ENCODE measurements at regions not wholly inside any gene's neighbourhood (a gene's known extent, or its start where the extent isn't known, plus 50 kb on each side); places are given as distances from the start of the nearest gene placed in this dataset.
"Not testable (repeated sequence)": the region's sequence is repeated elsewhere in the genome, so short reads cannot be mapped to it uniquely, and the experiment has no call there.

DNA sequence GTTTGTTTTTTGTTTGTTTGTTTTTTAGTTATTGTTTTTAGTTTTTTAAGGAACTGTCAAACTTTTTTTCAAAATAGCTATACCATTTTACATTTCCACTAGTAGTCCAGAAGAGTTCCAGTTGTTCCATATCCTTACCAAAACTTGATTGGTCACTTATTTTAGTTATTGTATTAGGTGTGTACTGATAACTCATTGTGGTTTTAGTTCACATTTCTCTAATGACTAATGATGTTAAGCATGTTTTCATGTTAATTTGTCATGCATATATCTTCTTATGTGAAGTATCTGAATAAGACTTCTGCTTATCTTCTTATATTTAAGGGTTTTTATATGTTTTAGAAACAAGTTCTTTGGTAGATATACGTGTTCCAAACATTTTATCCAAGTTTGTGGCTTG, 89.5 kb downstream of the CD200R1L start:
- 33% methylated on average over 1 of the region's 1 CpG for WGBS (ENCODE audit: insufficient coverage, low coverage, low lambda C conversion rate, missing lambda C conversion rate)
- no peaks in the 10 kb centered on the region for H3K27me3 ChIP-seq
- H3K4me1 ChIP-seq: no peaks in the 10 kb centered on the region
- no peak for TF ChIP-seq POLR2A (IDR thresholded peaks at IDR 0.05)
- no peak for TF ChIP-seq CTCF (IDR thresholded peaks at IDR 0.05)
- intact Hi-C loops (cut with DNase I): no loop called here
- no peaks in the 10 kb centered on the region for H3K9me3 ChIP-seq
- no peak overlapping the region for H3K4me3 ChIP-seq
- no peak overlapping the region for H3K27ac ChIP-seq
- DNase-seq (no peak), ATAC-seq (no peak)
- no peaks in the 10 kb centered on the region for H3K36me3 ChIP-seq

DNA sequence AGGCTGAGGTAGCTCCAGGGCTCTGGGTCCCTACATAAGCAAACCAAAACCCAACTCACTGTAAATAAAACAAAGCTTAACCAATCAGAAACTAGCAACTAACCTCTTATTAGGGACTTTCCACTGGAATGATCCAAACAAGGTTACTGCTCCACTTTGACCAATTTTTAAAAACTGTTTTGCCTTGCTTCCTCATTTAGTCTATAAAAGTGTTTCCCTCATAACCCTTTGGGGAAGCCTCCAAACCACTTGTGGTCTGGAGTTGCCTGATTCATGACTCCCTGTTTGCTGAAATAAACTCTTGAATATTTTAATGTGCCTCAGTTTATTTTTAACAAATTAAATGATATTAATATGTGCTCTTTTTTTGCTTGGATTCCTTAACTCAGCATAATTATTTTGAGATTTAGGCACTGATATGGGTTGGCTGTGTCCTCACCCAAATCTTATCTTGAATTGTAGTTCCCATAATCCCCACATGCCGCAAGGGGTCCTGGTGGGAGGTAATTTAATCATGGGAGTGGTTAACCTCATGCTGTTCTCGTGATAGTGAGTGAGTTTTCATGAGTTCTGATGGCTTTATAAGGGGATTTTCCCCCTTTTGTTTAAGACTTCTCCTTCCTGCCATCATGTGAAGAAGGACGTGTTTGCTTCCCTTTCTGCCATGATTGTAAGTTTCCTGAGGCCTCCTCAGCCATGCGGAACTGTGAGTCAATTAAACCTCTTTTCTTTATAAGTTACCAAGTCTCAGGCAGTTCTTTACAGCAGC, 90.6 kb downstream of the CD200R1L start:
- 44% methylated on average over 4 of the region's 4 CpGs for WGBS (ENCODE audit: insufficient coverage, low coverage, low lambda C conversion rate, missing lambda C conversion rate)

GRCh38 chr3:112755046-112755445, 91.6 kb downstream of the CD200R1L start:
- H3K27ac ChIP-seq; H3K4me3 ChIP-seq; H3K4me1 ChIP-seq; ATAC-seq; H3K27me3 ChIP-seq; H3K9me3 ChIP-seq; intact Hi-C loops (cut with DNase I); H3K36me3 ChIP-seq; DNase-seq: not testable (repeated sequence)
- WGBS (ENCODE audit: insufficient coverage, low coverage, low lambda C conversion rate, missing lambda C conversion rate): 74% methylated on average over 13 of the region's 13 CpGs

More for the DNA sequence above, 90.6 kb downstream of the CD200R1L start:
- Histone ChIP-seq H3K27ac (no peak overlapping the region), H3K4me1 (no peaks in the 10 kb centered on the region), H3K36me3 (no peaks in the 10 kb centered on the region), H3K4me3 (no peak overlapping the region), H3K27me3 (no peaks in the 10 kb centered on the region), H3K9me3 (no peaks in the 10 kb centered on the region)
- ATAC-seq (no peak), DNase-seq (no peak)
- TF ChIP-seq CTCF (IDR thresholded peaks at IDR 0.05): no peak
- no peak for TF ChIP-seq POLR2A (IDR thresholded peaks at IDR 0.05)
- intact Hi-C loops (cut with DNase I): no loop called here

DNA sequence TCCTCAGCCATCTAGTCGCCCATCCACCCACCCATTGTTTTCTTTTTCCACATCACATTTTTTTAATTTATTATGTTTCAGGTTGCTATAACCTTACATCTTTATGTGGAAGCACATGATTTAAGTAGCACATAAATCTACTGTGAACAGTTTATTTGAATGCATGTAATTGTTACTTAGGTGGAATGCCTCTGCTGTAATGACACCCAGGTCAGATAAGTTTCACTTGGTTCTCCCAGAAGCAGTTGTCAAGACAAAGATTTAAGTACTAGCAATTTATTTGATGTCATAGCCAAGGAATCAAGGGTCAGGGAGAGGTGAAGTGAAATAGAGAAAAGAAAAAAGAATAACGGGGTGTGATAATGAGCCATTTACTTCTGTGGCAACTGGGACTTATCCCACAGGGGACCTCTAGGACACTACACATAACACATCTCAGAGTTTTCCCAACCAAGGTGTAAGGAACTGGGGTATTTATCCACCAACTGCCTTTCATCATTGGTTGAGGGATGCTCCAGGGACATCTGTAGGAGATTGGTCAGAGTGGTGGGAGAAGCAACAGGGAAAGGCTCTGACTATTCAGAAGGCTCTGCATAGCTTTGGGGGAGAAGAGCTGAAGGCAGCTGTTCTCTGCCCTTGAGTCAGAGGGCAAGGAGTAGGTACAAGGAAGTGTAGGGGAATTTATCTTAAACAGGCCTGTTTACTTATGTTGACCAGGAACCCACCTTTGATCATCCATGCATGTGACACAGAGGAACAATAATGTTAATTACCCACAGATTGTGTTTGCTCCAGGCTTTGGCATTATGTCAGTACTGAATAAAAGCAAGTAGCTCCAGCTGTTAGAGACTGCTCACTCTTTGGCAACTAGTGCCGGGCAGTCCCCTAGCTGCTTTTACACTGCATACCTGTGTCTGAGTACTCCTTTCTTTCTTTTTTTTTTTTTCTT, 94.8 kb downstream of the CD200R1L start:
- intact Hi-C loops (cut with DNase I): no loop called here
- H3K27me3 ChIP-seq: no peaks in the 10 kb centered on the region
- H3K9me3 ChIP-seq: no peaks in the 10 kb centered on the region
- H3K4me1 ChIP-seq: no peaks in the 10 kb centered on the region
- TF ChIP-seq CTCF (IDR thresholded peaks at IDR 0.05) (no peak), POLR2A (IDR thresholded peaks at IDR 0.05) (no peak)
- no peak overlapping the region for H3K4me3 ChIP-seq
- whole genome bisulfite sequencing (ENCODE audit: insufficient coverage, low coverage, low lambda C conversion rate, missing lambda C conversion rate): 46% methylated on average over 3 of the region's 3 CpGs
- DNase-seq (no peak), ATAC-seq (no peak)
- no peaks in the 10 kb centered on the region for H3K36me3 ChIP-seq
- no peak overlapping the region for H3K27ac ChIP-seq

GRCh38 chr3:112751061-112751460, 95.6 kb downstream of the CD200R1L start:
- no peak overlapping the region for H3K27ac ChIP-seq
- WGBS (ENCODE audit: insufficient coverage, low coverage, low lambda C conversion rate, missing lambda C conversion rate): 28% methylated on average over 1 of the region's 1 CpG
- DNase-seq (no peak), ATAC-seq (no peak)
- intact Hi-C loops (cut with DNase I): no loop called here
- H3K9me3 ChIP-seq: no peaks in the 10 kb centered on the region
- TF ChIP-seq POLR2A (IDR thresholded peaks at IDR 0.05) (no peak), CTCF (IDR thresholded peaks at IDR 0.05) (no peak)
- H3K4me3 ChIP-seq: no peak overlapping the region
- no peaks in the 10 kb centered on the region for H3K36me3 ChIP-seq
- H3K4me1 ChIP-seq: no peaks in the 10 kb centered on the region
- no peaks in the 10 kb centered on the region for H3K27me3 ChIP-seq

Data from right lobe of liver (tissue), 6 donors.